Ovary (tissue), 7 donors: ENCODE measurements at regions not wholly inside any gene's neighbourhood (a gene's known extent, or its start where the extent isn't known, plus 50 kb on each side); places are given as distances from the start of the nearest gene placed in this dataset.
"Not testable (repeated sequence)": the region's sequence is repeated elsewhere in the genome, so short reads cannot be mapped to it uniquely, and the experiment has no call there.

ENCODE experiments used
- DNase-seq, 5 donors: peaks; one replicate each; pipeline ENCODE4 v3.0.0-alpha.2; 2019 to 2020
- H3K27ac ChIP-seq, 2 donors: fragments of 200-600 bp; one replicate each; pipeline versions ENCODE4 v1.5.1 to v1.8.0; 2019 to 2022
- H3K27me3 ChIP-seq: fragments of 200-600 bp; one replicate; pipeline ENCODE4 v1.8.0; 2022
- H3K36me3 ChIP-seq: fragments of 200-600 bp; sonication (generic); one replicate; pipeline ENCODE4 v1.5.1; 2019
- H3K4me1 ChIP-seq: one replicate; pipeline ENCODE4 v1.8.1; 2013; ENCODE audit warnings: mild to moderate bottlenecking, moderate library complexity; ENCODE audit not compliant: insufficient read depth
- H3K4me3 ChIP-seq: fragments of 200-600 bp; sonication (generic); one replicate; pipeline ENCODE4 v1.5.1; 2017
- H3K9me3 ChIP-seq, 2 donors: fragments of 200-600 bp in 1 of 2; sonication (generic) in 1 of 2; one replicate each; pipeline versions ENCODE4 v1.5.1 to v1.8.1; 2013 to 2019; ENCODE audit warnings: mild to moderate bottlenecking in 1 of 2, moderate library complexity in 1 of 2
- CTCF ChIP-seq, 3 donors: fragments of 450-650 bp in 2 of 3; fragments of 200-600 bp in 1 of 3; IDR thresholded peaks; one replicate each; pipeline versions ENCODE4 v1.5.1 to v1.8.0; 2016 to 2022; ENCODE audit warnings: antibody characterized with exemption in 3 of 3, mild to moderate bottlenecking in 1 of 3
- EP300 ChIP-seq: sonication (generic); formaldehyde crosslinking; IDR thresholded peaks from one replicate; pipeline ENCODE4 v1.6.1; 2017; ENCODE audit warnings: antibody characterized with exemption
- POLR2A ChIP-seq: fragments of 450-650 bp; IDR thresholded peaks from one replicate; pipeline ENCODE4 v1.6.1; 2017; ENCODE audit warnings: antibody characterized with exemption, mild to moderate bottlenecking, moderate library complexity
- WGBS, 3 donors: extraction: QIAGEN DNeasy Blood & Tissue Kit in 1 of 3; methylation state at CpG; one replicate each; pipeline versions ENCODE4 v1.1.5 to v1.1.7; 2013 to 2017; 5-methylcytosine and 5-hydroxymethylcytosine counted together
- intact Hi-C, 4 donors: fragments of 100-400 bp; cut with DNase I; formaldehyde crosslinking; loops; one replicate each; pipeline versions ENCODE4 v1.11.0 to v1.15.1; 2022 to 2023
- donor health status: DM: no; HTN: no; CAD: no; lungs with moderate emphysema.
- donor health status: DM: no; HTN: no; CAD: no.
- donor health status: Bipolar disorder and iron deficiency.
- donor health status: DM: no; HTN: no; CAD: no.
- donor health status: DM: yes; HTN: yes; CAD: no.

GRCh38 chr13:80814541-80814940, 473.6 kb upstream of the SPRY2 start:
- intact Hi-C loops, result no loop called here
- H3K27me3 ChIP-seq, result no peaks in the 10 kb centered on the region
- no peak for TF ChIP-seq EP300
- no peak for DNase-seq
- H3K4me1 ChIP-seq, result no peaks in the 10 kb centered on the region
- no peak overlapping the region for H3K27ac ChIP-seq
- no peaks in the 10 kb centered on the region for H3K9me3 ChIP-seq
- H3K4me3 ChIP-seq, result no peak overlapping the region
- no peaks in the 10 kb centered on the region for H3K36me3 ChIP-seq

DNA sequence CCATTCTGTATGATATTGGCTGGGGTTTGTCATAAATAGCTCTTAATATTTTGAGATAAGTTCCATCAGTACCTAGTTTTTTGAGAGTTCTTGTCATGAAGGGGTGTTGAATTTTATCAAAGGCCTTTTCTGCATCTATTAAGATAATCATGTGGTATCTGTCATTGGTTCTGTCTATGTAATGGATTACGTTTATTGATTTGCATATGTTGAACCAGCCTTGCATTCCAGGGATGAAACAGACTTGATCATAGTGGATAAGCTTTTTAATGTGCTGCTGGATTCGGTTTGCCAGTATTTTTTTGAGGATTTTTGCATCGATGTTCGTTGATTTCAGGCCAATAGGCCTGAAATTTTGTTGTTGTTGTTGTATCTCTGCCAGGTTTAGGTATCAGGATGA, 469.4 kb upstream of the SPRY2 start:
- H3K4me1 ChIP-seq, H3K27ac ChIP-seq, H3K27me3 ChIP-seq, intact Hi-C loops, H3K36me3 ChIP-seq, DNase-seq, H3K9me3 ChIP-seq, H3K4me3 ChIP-seq: not testable (repeated sequence)
- 88 to 91% (median 90%) methylated on average over 4 of the region's 4 CpGs for WGBS, 3 donors

DNA sequence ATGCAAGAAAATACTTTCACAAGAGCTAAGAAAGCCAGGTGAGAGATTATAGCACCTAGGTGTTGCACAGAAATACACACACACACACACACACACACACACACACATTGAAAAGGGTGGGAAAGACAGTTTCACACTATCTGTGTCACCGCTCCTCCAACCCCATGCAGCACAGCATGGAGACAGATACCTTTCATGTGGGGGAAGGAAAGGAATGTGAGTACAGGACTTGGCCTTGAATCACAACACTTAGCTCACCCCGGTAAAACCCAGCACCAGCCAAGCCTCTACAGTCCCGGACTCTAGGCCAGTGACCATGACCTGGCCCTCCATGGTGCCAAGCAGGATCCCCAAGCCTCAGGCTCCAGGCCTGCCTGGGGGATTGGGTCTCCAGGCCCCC, 462.0 kb upstream of the SPRY2 start:
- Histone ChIP-seq H3K36me3 (no peaks in the 10 kb centered on the region), H3K27ac (no peak overlapping the region), H3K27me3 (no peaks in the 10 kb centered on the region), H3K4me3 (no peak overlapping the region), H3K4me1 (no peaks in the 10 kb centered on the region), H3K9me3 (no peaks in the 10 kb centered on the region)
- intact Hi-C loops, result no loop called here
- DNase-seq, result no peak
- WGBS, 3 donors, result 36 to 59% (median 38%) methylated on average over 3 of the region's 3 CpGs
- TF ChIP-seq EP300 (no peak), CTCF (IDR thresholded peaks at IDR 0.05) (no peak), POLR2A (no peak)

GRCh38 chr13:80798576-80799133, 457.7 kb upstream of the SPRY2 start:
- H3K27ac ChIP-seq, result no peak overlapping the region
- H3K4me3 ChIP-seq, result no peak overlapping the region
- WGBS, 3 donors, result 36 to 56% (median 48%) methylated on average over 1 of the region's 1 CpG
- H3K9me3 ChIP-seq, result no peaks in the 10 kb centered on the region
- TF ChIP-seq POLR2A (no peak), EP300 (no peak), CTCF (IDR thresholded peaks at IDR 0.05) (no peak)
- intact Hi-C loops, result no loop called here
- no peaks in the 10 kb centered on the region for H3K4me1 ChIP-seq
- no peaks in the 10 kb centered on the region for H3K36me3 ChIP-seq
- DNase-seq, result no peak
- H3K27me3 ChIP-seq, result no peaks in the 10 kb centered on the region

DNA sequence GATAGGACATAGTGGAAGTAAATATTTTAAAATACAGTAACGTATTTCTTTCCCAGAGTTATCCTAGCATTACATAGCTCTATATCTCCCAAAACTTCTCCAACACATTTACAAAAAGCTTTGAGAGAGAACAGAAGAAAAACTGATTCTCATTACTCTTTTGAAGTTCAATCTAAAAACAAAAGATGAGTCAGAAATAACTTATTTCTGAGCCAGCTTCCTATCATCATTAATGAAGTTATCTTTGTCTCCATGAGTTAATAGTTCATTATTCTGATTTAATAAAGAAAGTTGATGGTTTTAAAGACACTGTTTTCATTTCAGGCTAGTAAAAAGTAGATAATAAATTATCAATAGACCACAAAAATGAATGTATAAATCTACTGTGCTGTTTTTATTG, 446.7 kb upstream of the SPRY2 start:
- H3K4me3 ChIP-seq, result no peak overlapping the region
- intact Hi-C loops, result no loop called here
- no peak overlapping the region for H3K27ac ChIP-seq
- H3K36me3 ChIP-seq, result no peaks in the 10 kb centered on the region
- TF ChIP-seq POLR2A (no peak), CTCF (IDR thresholded peaks at IDR 0.05) (no peak), EP300 (no peak)
- WGBS, 3 donors, result 29 to 51% (median 41%) methylated on average over 1 of the region's 1 CpG
- no peaks in the 10 kb centered on the region for H3K9me3 ChIP-seq
- no peaks in the 10 kb centered on the region for H3K27me3 ChIP-seq
- H3K4me1 ChIP-seq, result no peaks in the 10 kb centered on the region
- DNase-seq, result no peak
